AG09319 (cell line): ENCODE measurements at regions not wholly inside any gene's neighbourhood (a gene's known extent, or its start where the extent isn't known, plus 50 kb on each side); places are given as distances from the start of the nearest gene placed in this dataset.

ENCODE experiments used
- DNase-seq: peaks from one replicate; pipeline ENCODE4 v3.0.0-alpha.2; 2010; ENCODE audit warnings: low read depth; ENCODE audit errors: extremely low read depth
- TF ChIP-seq, protein P1 (sequence below): IDR thresholded peaks from 2 replicates; pipeline ENCODE4 v1.5.1; 2011; ENCODE audit warnings: low read depth, mild to moderate bottlenecking, inconsistent platforms, low read length, moderate library complexity

DNA sequence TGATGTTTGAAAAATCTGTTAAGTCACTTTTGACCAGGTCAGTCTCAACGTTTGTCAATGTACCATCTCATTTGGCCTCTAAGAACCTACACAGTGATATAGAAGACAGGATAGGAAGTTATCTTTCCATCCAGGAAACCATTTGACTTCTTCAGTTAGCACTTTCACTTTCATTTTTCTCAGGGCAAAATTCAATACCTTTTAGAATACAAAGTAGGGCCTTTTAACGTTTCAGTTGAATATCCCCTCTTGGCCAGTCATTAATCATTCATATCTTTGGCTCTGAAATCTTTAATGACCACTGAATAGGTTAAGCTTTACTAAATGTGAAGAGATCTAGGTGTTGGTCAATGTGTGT is 101.1 kb upstream of the GNAQ start:
- TF ChIP-seq, protein P1, sequence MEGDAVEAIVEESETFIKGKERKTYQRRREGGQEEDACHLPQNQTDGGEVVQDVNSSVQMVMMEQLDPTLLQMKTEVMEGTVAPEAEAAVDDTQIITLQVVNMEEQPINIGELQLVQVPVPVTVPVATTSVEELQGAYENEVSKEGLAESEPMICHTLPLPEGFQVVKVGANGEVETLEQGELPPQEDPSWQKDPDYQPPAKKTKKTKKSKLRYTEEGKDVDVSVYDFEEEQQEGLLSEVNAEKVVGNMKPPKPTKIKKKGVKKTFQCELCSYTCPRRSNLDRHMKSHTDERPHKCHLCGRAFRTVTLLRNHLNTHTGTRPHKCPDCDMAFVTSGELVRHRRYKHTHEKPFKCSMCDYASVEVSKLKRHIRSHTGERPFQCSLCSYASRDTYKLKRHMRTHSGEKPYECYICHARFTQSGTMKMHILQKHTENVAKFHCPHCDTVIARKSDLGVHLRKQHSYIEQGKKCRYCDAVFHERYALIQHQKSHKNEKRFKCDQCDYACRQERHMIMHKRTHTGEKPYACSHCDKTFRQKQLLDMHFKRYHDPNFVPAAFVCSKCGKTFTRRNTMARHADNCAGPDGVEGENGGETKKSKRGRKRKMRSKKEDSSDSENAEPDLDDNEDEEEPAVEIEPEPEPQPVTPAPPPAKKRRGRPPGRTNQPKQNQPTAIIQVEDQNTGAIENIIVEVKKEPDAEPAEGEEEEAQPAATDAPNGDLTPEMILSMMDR, result no peak
- no peak for DNase-seq

DNA sequence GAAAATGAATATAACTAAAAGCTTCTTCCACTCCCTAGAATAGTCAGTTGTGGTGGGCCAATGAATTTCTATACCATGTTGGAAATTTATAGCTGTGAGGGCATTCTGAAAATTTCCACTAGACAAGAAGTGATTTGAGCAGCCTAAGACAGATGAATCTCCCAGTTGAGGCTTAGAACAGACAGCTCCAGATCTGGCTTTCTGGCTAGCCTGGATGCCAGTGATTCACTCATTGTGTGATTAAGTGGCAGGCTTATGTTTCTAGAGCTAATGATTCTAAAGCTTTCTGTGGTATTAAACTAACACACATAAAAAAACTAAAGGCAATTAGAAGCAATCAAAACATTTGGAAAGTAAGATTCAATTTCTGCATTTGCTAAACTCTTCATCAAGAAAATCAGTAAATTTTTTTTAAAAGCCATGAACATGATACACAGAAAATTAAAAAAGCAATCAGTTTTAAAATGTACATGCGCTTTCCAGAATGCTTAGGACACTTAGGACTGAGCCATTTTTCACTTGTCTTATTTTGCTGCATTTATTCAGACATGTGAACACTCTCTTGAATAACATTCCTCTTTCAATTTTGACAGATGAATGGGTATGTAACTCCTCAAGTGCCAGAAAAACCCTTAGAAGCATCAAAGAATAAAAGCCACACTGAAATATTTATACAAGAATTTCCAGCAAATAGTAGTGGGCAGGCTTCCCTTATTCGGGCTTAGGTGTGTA is 100.5 kb upstream of the GNAQ start:
- TF ChIP-seq, protein P1, result no peak
- DNase-seq, result no peak

DNA sequence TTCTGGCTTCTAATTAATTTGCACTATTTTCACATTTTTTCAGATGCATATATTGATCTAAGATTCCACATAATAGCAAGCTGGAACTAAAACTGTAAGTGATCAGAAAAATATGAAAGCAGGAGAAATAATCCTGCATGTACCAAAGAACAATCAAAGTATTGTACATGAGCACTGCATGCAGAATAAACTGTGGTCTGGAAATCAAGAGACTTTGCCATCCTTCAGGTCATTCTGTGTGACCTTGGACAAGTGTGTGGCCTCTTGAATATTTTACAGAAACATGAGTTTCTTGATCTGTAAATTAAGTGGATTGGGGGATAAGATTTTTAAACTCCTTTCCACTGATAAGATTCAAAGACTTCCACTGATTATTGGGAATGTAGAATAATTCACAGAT is 99.2 kb upstream of the GNAQ start:
- DNase-seq, result no peak
- TF ChIP-seq, protein P1, result no peak

DNA sequence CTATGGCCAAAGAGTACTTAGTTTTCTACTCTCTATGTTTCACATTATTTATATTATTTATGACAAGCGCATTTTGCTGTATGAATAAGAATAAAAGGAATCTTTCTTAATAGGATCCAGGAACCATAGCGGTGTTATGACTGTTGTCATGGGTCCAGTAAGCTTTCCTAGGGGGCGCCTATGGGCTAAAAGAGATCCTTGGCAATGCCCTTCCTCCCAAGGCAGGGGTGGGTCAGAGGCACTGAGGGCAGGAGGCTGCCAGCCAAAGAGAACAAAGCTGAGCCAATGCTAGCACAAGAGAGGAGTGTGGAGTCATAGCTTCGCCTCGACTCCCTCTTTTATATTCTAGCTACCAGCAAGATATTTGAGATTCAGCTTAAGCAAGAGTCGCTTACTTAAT is 98.4 kb upstream of the GNAQ start:
- TF ChIP-seq, protein P1, result peak; percentile 1; the same call in 1 of the 2 replicates
- no peak for DNase-seq

DNA sequence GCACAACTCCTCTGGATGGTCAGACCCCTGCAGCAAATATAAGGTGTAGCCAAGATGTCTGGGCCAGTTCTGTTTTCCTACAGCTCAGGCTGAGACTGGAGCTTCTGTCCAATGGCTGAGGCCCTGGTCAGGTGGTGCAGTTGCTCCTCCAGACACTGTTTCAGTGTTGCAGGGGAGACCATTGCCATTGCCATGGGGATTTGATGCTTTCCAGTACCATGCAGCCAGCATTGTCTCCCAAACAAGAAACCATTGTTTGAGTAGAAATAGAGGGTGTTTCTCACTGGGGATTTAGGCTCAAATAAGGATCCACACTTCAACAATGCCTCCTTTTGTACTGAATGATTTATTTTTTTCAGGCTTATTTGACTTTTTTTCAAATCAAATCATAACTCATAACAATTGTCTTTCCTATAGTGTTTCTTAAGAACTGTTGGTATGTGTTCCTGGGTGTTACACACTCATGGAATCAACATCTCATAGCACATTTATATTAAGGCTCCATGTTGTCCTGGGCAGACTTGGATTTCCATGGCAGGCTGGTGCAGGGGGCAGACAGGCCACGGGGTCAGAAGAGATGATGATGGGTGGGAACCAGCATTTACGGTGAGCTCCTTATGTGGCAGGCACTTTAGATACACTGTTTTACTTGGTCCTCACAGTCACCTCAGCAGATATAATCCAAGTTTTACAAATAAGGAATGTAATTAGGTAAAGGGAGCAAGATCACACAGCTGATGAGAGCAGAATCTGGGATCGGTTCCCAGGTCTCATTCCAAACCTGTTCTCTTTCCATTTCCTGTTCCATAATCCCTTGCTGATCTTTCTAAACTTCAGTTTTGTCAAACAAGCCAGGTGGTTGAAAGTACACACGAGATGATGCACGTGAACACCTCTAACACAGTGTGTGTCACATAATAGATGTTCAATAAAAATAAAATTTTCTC is 95.9 kb upstream of the GNAQ start:
- TF ChIP-seq, protein P1, result no peak

DNA sequence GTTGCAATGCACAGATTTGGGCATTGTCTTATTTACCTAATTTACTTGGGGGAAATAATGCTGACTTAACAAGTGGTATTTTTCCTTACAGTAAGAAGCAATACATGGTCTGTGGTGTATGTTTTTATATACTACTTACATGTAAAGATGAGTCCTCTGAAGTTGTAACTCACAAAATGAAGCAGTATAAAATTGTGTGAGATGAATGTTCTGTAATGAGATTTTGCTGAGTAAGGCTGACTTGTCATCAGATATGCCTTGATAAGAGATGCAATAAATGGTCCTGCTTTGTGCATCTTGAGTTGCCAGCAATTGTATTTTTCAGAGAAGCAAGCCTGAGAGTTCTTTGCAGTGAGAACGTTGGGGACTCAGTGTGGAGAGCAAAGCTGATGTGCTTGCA is 92.2 kb upstream of the GNAQ start:
- TF ChIP-seq, protein P1, result no peak
- no peak for DNase-seq

More for the DNA sequence above, 95.9 kb upstream of the GNAQ start:
- DNase-seq, result no peak

DNA sequence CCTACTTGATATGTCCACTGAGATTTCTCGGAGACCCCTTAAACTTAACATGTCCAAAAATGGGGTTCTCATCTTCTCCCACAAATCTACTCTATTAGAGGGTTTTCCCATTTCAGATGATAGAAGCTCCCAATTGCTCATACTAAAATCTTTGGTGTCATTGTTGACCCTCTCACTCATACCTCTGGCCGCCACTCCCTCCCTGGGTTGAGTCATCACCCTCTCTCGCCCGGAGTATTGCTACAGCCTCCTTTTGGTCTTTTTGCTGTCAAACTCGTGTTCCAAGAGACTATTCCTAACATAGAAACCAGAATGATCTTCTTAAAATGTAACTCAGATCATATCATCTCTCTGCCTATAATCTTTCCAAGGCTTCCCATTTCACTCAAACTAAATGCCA is 91.0 kb upstream of the GNAQ start:
- TF ChIP-seq, protein P1, result no peak
- no peak for DNase-seq
